ENCODE measurements at regions not wholly inside any gene's neighbourhood (a gene's known extent, or its start where the extent isn't known, plus 50 kb on each side); places are given as distances from the start of the nearest gene placed in this dataset.

- TF ChIP-seq, protein P1, sequence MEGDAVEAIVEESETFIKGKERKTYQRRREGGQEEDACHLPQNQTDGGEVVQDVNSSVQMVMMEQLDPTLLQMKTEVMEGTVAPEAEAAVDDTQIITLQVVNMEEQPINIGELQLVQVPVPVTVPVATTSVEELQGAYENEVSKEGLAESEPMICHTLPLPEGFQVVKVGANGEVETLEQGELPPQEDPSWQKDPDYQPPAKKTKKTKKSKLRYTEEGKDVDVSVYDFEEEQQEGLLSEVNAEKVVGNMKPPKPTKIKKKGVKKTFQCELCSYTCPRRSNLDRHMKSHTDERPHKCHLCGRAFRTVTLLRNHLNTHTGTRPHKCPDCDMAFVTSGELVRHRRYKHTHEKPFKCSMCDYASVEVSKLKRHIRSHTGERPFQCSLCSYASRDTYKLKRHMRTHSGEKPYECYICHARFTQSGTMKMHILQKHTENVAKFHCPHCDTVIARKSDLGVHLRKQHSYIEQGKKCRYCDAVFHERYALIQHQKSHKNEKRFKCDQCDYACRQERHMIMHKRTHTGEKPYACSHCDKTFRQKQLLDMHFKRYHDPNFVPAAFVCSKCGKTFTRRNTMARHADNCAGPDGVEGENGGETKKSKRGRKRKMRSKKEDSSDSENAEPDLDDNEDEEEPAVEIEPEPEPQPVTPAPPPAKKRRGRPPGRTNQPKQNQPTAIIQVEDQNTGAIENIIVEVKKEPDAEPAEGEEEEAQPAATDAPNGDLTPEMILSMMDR (IDR thresholded peaks at IDR 0.05): no peak
- no peak for TF ChIP-seq POLR2A (IDR thresholded peaks at IDR 0.05)
Measured at GRCh38 chr11:106193956-106194355, 116.5 kb downstream of the AASDHPPT start.

All from adrenal gland (tissue), 5 donors.